22Rv1 (cell line): ENCODE measurements at regions not wholly inside any gene's neighbourhood (a gene's known extent, or its start where the extent isn't known, plus 50 kb on each side); places are given as distances from the start of the nearest gene placed in this dataset.

Source experiments
- ZFX ChIP-seq: fragments of 450-650 bp; IDR thresholded peaks from 2 replicates; pipeline ENCODE4 v1.6.1; 2017; ENCODE audit warnings: antibody characterized with exemption, borderline replicate concordance
- TF ChIP-seq, protein P1 (sequence below): fragments of 450-650 bp; IDR thresholded peaks from 2 replicates; pipeline ENCODE4 v1.5.1; 2017; ENCODE audit warnings: mild to moderate bottlenecking

DNA sequence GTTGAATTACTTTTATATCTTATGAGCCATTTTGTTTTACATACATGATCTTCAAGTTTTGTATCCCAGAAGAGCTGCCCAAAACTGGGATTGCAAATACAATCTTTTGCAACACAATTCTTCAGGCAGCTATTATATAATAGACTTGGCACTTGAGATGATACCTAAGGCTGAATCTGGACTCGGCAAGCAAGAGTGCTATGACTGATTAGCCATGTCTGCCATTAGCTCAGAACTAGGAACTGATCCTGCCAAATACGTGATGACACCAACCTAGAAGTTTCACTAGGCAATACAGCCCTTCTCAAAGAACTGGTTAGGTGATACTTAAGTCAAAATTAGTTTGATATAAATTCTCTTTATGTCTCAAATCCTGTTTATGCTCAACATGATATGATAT is 619.6 kb downstream of the CPS1 start:
- TF ChIP-seq, protein P1, sequence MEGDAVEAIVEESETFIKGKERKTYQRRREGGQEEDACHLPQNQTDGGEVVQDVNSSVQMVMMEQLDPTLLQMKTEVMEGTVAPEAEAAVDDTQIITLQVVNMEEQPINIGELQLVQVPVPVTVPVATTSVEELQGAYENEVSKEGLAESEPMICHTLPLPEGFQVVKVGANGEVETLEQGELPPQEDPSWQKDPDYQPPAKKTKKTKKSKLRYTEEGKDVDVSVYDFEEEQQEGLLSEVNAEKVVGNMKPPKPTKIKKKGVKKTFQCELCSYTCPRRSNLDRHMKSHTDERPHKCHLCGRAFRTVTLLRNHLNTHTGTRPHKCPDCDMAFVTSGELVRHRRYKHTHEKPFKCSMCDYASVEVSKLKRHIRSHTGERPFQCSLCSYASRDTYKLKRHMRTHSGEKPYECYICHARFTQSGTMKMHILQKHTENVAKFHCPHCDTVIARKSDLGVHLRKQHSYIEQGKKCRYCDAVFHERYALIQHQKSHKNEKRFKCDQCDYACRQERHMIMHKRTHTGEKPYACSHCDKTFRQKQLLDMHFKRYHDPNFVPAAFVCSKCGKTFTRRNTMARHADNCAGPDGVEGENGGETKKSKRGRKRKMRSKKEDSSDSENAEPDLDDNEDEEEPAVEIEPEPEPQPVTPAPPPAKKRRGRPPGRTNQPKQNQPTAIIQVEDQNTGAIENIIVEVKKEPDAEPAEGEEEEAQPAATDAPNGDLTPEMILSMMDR = no peak
- no peak for TF ChIP-seq ZFX
